GM21447 (cell line): ENCODE measurements at regions not wholly inside any gene's neighbourhood (a gene's known extent, or its start where the extent isn't known, plus 50 kb on each side); places are given as distances from the start of the nearest gene placed in this dataset.
"Not testable (repeated sequence)": the region's sequence is repeated elsewhere in the genome, so short reads cannot be mapped to it uniquely, and the experiment has no call there.

Source experiments
- ATAC-seq: cut with Tn5 transposase; IDR thresholded peaks from one replicate; pipeline ENCODE4 v1.9.1; 2021; ENCODE audit not compliant: unreplicated experiment

DNA sequence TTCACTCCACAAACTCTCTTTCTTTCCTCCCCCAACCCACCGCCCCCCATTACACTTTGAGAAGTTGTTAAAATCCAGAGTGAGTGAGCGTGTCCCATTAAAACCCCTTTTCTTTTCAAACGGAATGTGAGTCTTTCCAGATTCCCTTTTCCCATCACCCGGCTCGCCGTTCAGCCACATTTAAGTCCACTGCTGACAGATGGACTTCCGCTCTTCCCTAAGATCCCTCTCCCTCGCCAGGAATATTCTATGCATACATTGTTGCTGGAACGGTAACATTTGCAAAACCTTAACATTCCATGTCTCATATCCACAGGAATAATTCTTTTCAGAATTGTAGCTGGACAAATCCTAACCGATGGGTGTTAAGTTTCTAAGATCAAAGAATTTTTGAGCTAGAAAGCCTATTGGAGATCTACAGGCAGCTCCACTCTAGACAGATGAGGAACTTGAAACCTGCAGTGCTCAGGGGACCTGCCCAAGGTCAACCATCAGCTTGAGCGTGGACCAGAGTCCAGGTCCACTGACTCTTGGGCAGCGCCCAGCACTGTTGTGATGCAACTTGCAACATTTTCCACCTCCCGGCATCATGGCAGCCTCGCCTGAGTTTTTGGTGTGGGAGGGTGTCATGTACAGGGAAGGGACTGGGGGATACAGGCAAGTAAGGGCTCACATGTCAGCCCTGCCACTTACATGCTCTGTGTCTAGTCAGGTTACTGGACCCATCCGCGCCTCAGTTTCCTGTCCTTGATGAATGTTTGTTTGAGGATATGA is 500.1 kb downstream of the CCDC171 start:
- no peak for ATAC-seq

DNA sequence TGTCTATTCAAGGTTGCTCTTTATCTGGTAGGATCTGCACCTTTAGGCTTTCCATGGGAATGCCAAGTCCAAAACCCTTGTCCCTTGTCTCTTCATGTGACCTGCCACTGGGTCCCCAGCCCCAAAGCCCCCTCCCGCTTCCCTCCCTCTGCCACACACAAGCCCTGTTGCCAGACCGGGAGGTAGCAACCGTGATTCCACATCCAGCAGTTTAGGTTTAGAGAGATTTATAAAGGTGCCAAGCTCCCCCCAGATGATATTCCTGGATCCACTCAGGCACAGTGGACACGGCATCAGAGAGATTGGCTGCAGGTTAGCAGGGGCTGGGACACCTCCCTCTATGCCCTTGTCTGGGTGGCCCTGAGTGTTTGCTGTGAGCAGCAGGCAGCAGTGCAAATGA is 504.7 kb downstream of the CCDC171 start:
- ATAC-seq, result no peak

DNA sequence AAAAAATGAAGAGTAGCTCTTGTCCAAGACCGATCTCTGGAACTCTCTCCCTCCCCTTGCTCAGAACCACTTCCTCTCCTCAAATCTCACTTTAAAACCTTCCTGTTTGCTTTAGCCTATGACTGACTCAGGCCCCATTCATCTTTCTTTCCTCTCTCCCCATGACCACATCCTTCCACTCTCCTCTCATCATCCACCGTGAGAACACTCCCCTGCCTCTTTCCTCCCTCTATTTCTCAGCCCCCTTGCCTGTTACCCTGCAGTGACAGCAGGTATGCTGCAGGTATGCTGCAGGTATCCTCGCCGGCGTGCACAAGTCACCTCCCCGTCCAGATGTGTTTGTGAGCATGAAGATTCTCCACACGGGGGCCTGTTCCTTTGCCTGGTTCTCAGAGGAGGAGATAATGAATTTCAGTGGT is 505.3 kb downstream of the CCDC171 start:
- no peak for ATAC-seq

DNA sequence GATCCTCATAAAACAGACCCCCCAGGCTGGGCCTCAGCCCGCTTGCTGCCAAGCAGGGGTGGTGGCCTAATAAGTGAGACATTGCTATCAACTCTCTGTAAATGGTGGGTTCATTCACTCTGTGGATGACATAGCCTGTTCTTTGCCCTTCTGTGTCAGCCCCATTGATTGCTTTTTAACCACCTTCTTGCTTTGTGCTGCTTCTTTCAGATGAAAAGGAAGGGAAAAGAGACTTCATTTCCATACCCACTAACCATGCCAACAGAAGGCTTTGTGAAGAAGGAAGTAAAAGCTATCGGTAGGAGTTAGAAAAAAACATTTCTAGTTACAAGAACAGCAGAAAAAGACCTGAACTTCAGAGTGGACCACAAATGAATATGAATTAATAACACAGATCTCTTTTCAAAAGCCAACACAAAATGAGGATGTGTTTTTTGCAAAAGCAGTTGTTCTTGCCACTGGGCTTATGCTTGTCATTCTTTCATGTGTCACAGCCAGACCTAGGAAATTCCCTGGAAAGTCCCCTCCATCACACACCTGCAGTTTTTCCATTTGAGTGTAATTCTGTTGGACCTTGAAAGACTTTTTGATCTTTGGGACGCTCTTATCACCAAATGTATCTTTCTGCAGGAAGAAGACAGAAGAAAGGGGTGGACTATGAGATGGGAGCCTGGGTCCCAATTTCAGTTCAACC is 507.7 kb downstream of the CCDC171 start:
- ATAC-seq, result peak; percentile 49

DNA sequence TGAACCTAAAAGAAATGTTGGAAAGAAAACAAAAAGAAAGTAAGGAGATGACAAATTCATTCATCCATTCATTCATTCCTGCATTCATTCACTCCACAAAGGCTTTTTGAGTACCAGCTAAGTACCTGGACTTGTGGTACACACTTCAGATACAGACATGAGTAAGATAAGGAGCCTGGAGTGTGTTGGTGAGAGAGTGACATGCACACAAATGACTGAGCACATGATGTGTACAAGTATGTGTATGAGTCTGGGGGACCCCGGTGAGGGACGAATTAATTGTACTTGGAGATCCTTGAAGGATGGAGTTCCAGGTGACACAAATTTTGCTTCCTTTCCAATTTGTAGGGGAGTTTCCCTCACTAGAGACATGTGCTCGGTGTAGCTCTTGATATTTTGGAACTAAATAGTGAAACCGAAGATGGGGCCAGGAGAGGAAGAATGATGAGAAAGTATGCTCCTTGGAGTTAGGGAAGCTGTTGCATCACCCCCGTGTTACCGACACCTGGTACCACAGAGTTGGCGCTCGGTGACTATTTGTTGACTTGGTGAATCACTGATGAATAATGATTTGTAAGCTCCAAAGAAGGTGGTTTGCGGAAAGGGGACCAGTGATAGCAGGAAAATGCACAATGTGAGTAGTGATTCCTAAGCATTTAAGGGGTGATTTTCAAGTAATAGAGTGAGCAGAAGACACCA is 509.8 kb downstream of the CCDC171 start:
- no peak for ATAC-seq

DNA sequence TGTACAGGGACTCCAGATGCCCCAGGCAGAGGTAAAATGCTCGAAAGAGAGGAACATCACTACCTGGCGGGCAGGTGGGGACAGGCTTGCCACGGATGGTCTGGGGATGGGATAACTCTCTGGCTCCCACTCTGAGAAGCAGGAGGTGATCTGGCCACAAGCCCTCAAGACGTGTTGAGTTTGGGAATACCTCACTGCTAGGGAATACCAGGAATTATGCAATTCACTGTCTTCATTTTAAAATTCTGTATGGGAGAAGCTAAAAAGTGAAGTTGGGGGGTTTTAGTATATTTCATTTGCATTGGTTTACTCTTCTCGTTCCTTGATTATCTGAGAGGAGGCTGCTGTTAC is 510.4 kb downstream of the CCDC171 start:
- no peak for ATAC-seq

DNA sequence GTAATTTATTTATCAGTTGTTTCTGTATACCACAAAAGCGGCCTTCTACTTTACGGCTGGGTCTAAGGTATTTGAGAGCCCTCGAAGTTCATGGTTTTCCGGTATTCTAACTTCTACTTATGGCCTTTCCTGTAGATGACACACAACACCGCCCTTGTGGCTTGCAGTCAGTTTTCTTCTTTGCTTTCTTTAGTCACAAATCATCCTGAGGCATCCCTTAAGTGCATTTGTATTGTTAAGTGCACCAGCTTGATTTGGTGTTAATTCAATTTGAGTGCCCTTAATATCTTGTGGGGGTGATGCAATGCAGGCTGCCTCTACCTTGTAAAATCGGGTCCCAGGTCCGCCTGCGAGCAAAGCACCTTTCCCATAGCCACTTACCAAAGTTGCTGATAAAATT is 511.9 kb downstream of the CCDC171 start:
- ATAC-seq, result no peak

DNA sequence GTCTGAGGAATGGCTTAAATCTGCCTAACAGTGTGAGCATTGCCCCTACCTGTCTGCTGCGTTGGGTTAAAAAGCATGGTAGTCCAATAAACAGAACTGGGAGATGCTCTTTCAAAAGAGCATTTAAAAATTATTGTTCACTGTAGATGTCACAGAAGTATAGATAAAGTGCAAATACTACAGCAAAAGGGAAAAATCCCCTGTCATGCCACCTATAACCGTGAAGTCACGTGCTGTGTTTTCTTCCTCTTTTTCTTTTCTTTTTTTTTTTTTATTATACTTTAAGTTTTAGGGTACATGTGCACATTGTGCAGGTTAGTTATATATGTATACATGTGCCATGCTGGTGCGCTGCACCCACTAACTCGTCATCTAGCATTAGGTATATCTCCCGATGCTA is 513.4 kb downstream of the CCDC171 start:
- not testable (repeated sequence) for ATAC-seq

DNA sequence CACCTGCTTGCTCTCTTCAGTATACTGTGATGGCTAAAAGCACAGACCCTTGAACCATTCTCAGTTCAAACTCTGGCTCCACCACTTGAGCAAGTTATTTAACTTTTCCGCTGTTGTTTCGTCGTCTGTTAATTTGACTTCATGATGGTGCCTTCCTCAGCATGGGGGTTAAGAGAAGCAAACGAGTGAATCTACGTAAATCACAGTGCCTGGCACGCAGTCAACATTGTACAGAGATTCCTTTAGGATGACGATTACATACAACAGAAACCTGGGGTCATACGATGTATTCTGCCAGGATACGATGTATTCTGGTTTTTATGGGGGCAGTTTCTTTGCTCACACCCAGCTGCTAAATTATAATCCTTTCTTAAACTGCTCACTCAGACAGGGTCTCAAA is 515.6 kb downstream of the CCDC171 start:
- no peak for ATAC-seq

DNA sequence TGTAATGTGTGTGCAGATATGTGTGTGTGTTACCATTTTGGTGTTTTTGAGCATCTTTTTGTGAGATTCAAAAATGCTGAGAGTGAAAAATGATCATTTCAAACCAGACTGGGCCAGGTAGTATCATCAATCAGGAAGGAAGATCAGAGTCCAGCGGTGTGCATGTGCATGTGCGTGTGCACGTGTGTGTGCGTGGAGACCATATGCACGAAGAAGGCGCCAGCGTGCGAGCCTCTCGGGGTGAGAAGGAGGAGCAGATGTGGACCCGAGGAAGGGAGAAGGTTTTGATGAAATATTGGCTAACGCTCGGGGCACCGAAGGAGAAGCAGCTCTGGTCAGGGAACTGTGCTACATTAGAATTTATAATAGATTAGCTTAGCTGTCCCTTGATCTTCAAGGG is 516.4 kb downstream of the CCDC171 start:
- ATAC-seq, result no peak

DNA sequence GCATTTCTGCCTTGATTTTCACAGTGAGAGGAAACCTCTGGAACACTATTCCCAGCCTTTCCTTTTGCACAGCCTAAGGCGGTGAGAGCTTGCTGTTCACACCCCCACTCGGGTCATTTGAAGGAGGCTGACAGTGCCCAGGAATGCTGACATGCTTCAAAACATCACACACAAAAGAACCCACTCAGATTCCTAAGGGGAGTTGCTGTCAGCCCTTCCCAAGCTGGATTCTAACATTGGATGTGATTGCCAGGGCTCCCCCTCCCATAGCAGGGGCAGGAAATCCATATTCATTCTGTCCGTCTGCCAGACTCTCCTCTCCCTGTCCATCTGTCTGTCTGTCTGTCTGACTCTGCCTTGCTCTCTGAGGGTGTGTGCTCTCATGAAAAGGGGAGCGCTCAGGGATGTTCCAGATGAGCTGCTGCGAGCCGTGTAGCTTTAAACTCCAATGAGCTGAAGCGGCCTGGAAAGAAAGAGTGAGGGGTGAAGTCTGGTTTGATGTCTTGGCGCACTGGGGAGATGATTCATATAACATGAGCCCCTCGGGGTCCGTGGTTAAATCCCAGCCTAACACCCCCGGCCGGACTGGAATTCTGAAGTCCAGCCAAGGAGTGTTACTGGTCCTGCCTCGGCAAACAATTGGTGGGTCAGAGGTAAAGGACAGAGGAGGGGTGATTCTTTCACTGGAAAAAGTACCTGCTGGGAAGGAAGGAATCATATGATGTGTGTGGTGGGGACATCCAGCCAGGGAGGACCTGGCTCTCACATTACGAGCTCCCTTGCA is 517.0 kb downstream of the CCDC171 start:
- no peak for ATAC-seq

DNA sequence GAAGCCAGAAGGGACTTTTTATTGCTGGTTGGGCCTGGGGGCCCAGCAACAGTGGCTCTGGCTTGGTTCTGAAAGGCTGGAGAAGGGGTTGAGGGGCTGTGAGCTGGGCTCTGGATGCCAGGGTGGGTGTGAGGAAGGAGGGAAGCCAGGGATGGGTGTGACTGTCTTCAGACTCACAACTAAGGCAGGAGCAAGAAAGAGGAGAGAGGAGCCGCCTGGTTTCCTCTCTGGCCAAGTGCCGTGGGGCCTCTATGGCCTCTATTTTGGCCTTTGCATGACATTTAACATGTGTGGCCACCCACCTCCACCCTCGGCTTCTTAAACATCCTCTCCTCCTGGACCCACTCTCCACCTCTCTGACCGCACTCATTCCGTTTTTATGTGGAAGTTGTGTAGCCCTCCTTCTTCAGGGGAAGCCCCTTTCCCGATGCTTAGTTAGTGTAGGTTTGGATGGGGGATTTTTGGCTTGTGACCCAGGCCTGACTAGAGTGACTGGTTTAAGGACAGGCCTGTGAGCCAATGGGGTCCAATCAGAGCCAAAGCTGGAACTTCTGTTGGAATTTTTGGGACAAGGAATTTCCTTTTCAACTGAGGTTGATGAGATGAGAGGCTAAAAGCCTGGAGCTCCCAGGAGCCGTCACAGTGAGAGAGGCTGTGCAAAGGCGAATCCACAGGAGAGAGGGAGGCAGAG is 517.8 kb downstream of the CCDC171 start:
- no peak for ATAC-seq

DNA sequence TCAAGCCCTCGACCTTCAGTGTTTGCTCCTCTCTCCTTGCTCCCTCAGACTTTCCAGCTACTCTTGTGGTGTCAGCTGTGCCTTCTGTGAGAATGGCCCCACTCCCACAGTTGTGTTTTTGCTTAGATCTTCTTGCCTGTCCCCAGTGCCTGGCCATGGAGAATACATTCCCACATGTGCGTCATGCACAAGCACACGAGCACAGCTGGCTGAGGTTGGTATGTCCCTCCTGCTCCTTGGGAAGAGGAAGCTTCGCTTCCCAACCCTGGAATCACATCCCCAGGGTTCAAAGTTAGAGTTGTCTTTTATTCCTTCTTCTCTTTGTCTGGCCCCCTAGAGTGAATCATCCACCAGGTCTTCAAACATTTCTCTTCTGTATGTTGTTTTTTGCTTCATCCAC is 518.6 kb downstream of the CCDC171 start:
- ATAC-seq, result no peak

DNA sequence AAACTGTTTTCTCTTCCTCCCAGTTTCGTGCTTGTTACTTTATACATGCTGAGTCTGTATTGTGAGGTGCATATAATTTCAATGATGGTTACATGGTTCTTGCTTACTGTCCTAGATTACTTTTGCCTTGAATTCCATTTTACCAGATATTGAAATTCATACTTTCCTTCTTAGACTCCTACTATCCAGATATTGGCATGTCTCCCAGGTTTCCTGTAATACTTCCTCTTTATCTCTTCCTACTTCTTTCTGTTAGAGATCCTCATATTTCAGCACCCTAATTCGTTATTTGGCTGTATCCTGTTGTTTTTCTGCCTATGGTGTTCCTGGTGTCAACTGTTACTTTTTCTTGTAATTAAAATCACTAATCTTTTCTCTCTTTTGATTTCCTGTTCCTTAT is 522.1 kb downstream of the CCDC171 start:
- no peak for ATAC-seq

DNA sequence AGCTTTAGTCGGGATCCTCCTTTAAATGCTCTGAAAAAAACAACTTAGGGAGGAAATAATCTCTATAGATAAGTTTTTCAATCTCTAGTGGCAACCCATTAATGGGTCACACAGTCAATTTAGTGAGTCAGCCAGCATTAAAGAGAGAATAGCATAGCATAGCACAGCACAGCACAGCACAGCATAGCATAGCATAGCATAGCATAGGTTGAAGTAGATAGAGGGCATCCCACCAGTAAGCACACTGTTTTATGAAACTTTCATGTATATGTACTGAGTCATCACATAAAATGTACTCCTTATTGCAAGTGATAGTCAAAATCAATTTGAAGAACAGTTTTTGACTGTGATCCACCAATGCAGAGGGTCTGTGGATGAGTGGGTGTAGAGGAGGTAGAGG is 522.9 kb downstream of the CCDC171 start:
- ATAC-seq, result no peak

DNA sequence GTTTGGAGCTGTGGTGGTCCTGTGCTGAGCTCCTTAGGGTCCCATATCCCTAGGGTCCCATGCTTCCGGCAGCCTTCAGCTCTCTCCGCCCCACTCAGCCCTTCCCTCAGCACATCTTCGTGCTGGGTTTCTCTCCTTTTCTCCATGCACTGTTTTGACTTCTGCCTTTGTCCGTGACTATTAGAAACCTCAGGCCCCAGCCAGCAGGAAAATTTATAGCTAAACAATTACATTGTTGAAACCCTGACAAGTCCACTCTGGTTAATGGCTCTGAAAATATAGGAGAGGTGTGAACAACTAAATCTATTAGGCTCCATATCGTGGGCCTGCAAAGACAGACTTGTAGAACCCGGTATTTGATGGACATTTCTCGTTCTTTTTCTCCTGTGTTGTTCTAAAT is 523.7 kb downstream of the CCDC171 start:
- ATAC-seq, result no peak

DNA sequence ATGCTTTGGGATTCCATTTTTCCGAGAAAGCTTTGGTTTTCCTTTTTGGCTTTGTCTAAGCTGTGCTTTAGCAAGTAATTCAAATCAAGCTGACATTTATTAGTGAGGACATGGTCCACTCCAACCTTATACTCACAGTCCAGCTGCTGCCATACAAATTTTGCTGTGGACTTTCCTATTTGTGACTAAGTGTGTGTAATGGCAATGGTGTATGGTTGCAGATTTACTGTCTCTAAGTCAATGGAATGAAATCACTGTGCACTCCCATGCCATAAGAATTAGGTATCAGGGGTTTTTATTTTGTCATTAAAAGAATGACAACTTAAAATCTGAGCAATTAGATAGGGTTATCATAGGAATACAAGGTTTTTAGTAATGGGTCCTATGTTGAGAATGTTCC is 530.0 kb downstream of the CCDC171 start:
- no peak for ATAC-seq

DNA sequence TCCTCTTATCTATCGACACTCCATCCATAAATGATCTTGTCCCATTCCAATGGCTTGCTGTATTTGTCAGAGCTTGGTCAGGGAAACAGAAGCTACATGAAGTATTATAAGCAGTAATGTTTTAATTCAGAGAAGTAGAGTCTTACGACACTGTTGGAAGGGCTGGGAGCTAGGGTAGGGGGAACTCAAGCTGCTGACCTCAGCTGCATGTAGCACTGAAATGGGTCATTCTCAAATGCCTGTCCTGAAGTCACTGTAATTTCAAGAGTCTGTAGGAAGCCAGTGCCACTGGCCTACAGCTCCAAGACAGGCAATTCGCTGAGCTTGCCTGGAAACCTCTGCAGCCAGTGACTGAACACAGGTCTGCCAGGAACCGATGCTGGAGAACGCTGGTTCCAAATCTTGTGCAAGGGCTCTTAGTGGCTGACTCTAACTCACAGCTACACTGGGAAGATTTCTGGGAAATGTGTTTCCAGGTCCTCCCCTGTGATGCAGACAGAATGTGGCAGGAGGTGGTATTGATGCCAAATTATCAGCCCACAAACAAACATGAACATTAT is 532.4 kb downstream of the CCDC171 start:
- no peak for ATAC-seq

DNA sequence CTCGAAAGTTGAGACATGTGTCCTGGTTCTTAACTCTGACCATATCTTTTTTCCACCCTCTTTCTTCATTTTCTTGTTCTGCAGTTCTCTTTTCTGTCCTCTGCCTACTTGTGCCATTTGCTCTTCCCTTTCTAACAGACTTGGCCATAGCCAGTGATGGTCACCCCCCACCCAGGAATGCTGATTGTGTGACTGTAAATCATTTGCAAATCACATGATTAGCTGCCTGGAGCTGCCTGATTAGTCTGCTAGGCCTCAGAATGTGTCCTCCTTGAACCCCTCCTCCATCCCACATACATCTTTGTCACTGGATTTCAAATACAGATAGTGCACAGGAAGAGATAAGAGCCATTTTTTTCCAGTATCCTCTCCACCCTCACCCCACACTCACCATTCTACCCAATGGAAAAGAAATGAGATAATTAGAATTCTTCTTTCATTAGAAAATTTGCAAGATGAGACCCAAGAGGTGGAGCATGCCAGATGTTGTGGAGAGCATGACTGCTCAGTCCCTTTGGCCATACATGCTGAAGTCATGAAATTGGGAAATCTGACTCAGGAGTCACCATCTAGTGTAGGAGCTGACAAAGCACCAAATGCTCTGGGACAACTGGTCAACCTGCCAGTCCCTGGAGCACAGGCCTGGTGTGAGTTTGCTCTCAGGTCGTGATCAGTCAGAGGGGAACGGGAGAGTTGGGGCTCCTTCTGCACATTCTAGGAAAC is 538.2 kb downstream of the CCDC171 start:
- ATAC-seq, result no peak
